ENCODE measurements at regions not wholly inside any gene's neighbourhood (a gene's known extent, or its start where the extent isn't known, plus 50 kb on each side); places are given as distances from the start of the nearest gene placed in this dataset.
A peak's percentile ranks its signal among the peaks of the same experiment; 100 is the strongest.

- Histone ChIP-seq H3K36me3 (ENCODE audit: insufficient read depth, low read length) (no peaks in the 10 kb centered on the region), H3K9me3 (replicated peaks; ENCODE audit: low read length) (no peaks in the 10 kb centered on the region), H3K27me3 (ENCODE audit: control insufficient read depth, insufficient read depth, low read length) (no peaks in the 10 kb centered on the region), H3K4me2 (ENCODE audit: low read length) (no peak overlapping the region), H3K4me1 (ENCODE audit: control insufficient read depth, insufficient read depth, low read length) (peaks cover 24% of the 10 kb centered on the region), H3K4me3 (ENCODE audit: low read length) (no peak overlapping the region), H3K9ac (ENCODE audit: low read depth, low read length) (no peak overlapping the region)
These were observed 104.4 kb upstream of the FLRT2 start for GRCh38 chr14:85425507-85425906.

GRCh38 chr14:85426068-85426935 is 103.6 kb upstream of the FLRT2 start:
- Histone ChIP-seq H3K4me2 (ENCODE audit: low read length) (no peak overlapping the region), H3K9ac (ENCODE audit: low read depth, low read length) (no peak overlapping the region), H3K4me1 (ENCODE audit: control insufficient read depth, insufficient read depth, low read length) (peaks cover 21% of the 10 kb centered on the region)

GRCh38 chr14:85428926-85429325 is 101.0 kb upstream of the FLRT2 start:
- peaks cover 16% of the 10 kb centered on the region for H3K4me1 ChIP-seq (ENCODE audit: control insufficient read depth, insufficient read depth, low read length)
- H3K4me2 ChIP-seq (ENCODE audit: low read length): no peak overlapping the region
- H3K9ac ChIP-seq (ENCODE audit: low read depth, low read length): no peak overlapping the region
- H3K27me3 ChIP-seq (ENCODE audit: control insufficient read depth, insufficient read depth, low read length): no peaks in the 10 kb centered on the region
- no peaks in the 10 kb centered on the region for H3K9me3 ChIP-seq (replicated peaks; ENCODE audit: low read length)
- no peaks in the 10 kb centered on the region for H3K36me3 ChIP-seq (ENCODE audit: insufficient read depth, low read length)
- no peak overlapping the region for H3K4me3 ChIP-seq (ENCODE audit: low read length)

More at GRCh38 chr14:85426068-85426935, 103.6 kb upstream of the FLRT2 start:
- no peaks in the 10 kb centered on the region for H3K27me3 ChIP-seq (ENCODE audit: control insufficient read depth, insufficient read depth, low read length)
- H3K36me3 ChIP-seq (ENCODE audit: insufficient read depth, low read length): no peaks in the 10 kb centered on the region
- no peak overlapping the region for H3K4me3 ChIP-seq (ENCODE audit: low read length)
- no peaks in the 10 kb centered on the region for H3K9me3 ChIP-seq (replicated peaks; ENCODE audit: low read length)

GRCh38 chr14:85437148-85437547 is 92.8 kb upstream of the FLRT2 start:
- no peak overlapping the region for H3K9ac ChIP-seq (ENCODE audit: low read depth, low read length)

GRCh38 chr14:85438001-85438400 is 91.9 kb upstream of the FLRT2 start:
- Histone ChIP-seq H3K4me2 (ENCODE audit: low read length) (no peak overlapping the region), H3K4me1 (ENCODE audit: control insufficient read depth, insufficient read depth, low read length) (peaks cover 29% of the 10 kb centered on the region), H3K36me3 (ENCODE audit: insufficient read depth, low read length) (no peaks in the 10 kb centered on the region), H3K27me3 (ENCODE audit: control insufficient read depth, insufficient read depth, low read length) (no peaks in the 10 kb centered on the region), H3K9ac (ENCODE audit: low read depth, low read length) (no peak overlapping the region), H3K4me3 (ENCODE audit: low read length) (no peak overlapping the region), H3K9me3 (replicated peaks; ENCODE audit: low read length) (no peaks in the 10 kb centered on the region)

More at GRCh38 chr14:85437148-85437547, 92.8 kb upstream of the FLRT2 start:
- Histone ChIP-seq H3K27me3 (ENCODE audit: control insufficient read depth, insufficient read depth, low read length) (no peaks in the 10 kb centered on the region), H3K4me3 (ENCODE audit: low read length) (no peak overlapping the region), H3K4me1 (ENCODE audit: control insufficient read depth, insufficient read depth, low read length) (peaks cover 26% of the 10 kb centered on the region), H3K9me3 (replicated peaks; ENCODE audit: low read length) (no peaks in the 10 kb centered on the region), H3K4me2 (ENCODE audit: low read length) (no peak overlapping the region), H3K36me3 (ENCODE audit: insufficient read depth, low read length) (no peaks in the 10 kb centered on the region)

GRCh38 chr14:85438481-85438942 is 91.4 kb upstream of the FLRT2 start:
- Histone ChIP-seq H3K27me3 (ENCODE audit: control insufficient read depth, insufficient read depth, low read length) (no peaks in the 10 kb centered on the region), H3K4me1 (ENCODE audit: control insufficient read depth, insufficient read depth, low read length) (peaks cover 31% of the 10 kb centered on the region)

GRCh38 chr14:85439696-85440328 is 90.1 kb upstream of the FLRT2 start:
- no peak overlapping the region for H3K4me3 ChIP-seq (ENCODE audit: low read length)
- H3K27me3 ChIP-seq (ENCODE audit: control insufficient read depth, insufficient read depth, low read length): no peaks in the 10 kb centered on the region
- H3K9ac ChIP-seq (ENCODE audit: low read depth, low read length): peak overlapping the region; percentile 30
- H3K36me3 ChIP-seq (ENCODE audit: insufficient read depth, low read length): no peaks in the 10 kb centered on the region
- H3K9me3 ChIP-seq (replicated peaks; ENCODE audit: low read length): no peaks in the 10 kb centered on the region
- H3K4me1 ChIP-seq (ENCODE audit: control insufficient read depth, insufficient read depth, low read length): peaks cover 31% of the 10 kb centered on the region
- H3K4me2 ChIP-seq (ENCODE audit: low read length): no peak overlapping the region

More at GRCh38 chr14:85438481-85438942, 91.4 kb upstream of the FLRT2 start:
- Histone ChIP-seq H3K9me3 (replicated peaks; ENCODE audit: low read length) (no peaks in the 10 kb centered on the region), H3K9ac (ENCODE audit: low read depth, low read length) (no peak overlapping the region), H3K4me3 (ENCODE audit: low read length) (no peak overlapping the region), H3K4me2 (ENCODE audit: low read length) (no peak overlapping the region), H3K36me3 (ENCODE audit: insufficient read depth, low read length) (no peaks in the 10 kb centered on the region)

- Histone ChIP-seq H3K36me3 (ENCODE audit: insufficient read depth, low read length) (no peaks in the 10 kb centered on the region), H3K4me2 (ENCODE audit: low read length) (no peak overlapping the region), H3K4me3 (ENCODE audit: low read length) (no peak overlapping the region), H3K27me3 (ENCODE audit: control insufficient read depth, insufficient read depth, low read length) (no peaks in the 10 kb centered on the region), H3K9ac (ENCODE audit: low read depth, low read length) (peak overlapping the region; percentile 3), H3K9me3 (replicated peaks; ENCODE audit: low read length) (no peaks in the 10 kb centered on the region), H3K4me1 (ENCODE audit: control insufficient read depth, insufficient read depth, low read length) (peaks cover 28% of the 10 kb centered on the region)
These were observed 87.9 kb upstream of the FLRT2 start for GRCh38 chr14:85441909-85442643.

GRCh38 chr14:85442996-85443395 is 86.9 kb upstream of the FLRT2 start:
- Histone ChIP-seq H3K4me1 (ENCODE audit: control insufficient read depth, insufficient read depth, low read length) (peaks cover 21% of the 10 kb centered on the region), H3K9me3 (replicated peaks; ENCODE audit: low read length) (no peaks in the 10 kb centered on the region), H3K4me3 (ENCODE audit: low read length) (no peak overlapping the region), H3K9ac (ENCODE audit: low read depth, low read length) (no peak overlapping the region), H3K4me2 (ENCODE audit: low read length) (no peak overlapping the region), H3K36me3 (ENCODE audit: insufficient read depth, low read length) (no peaks in the 10 kb centered on the region), H3K27me3 (ENCODE audit: control insufficient read depth, insufficient read depth, low read length) (no peaks in the 10 kb centered on the region)

- Histone ChIP-seq H3K9ac (ENCODE audit: low read depth, low read length) (no peak overlapping the region), H3K4me1 (ENCODE audit: control insufficient read depth, insufficient read depth, low read length) (peaks cover 21% of the 10 kb centered on the region), H3K9me3 (replicated peaks; ENCODE audit: low read length) (no peaks in the 10 kb centered on the region), H3K36me3 (ENCODE audit: insufficient read depth, low read length) (no peaks in the 10 kb centered on the region), H3K4me3 (ENCODE audit: low read length) (no peak overlapping the region), H3K27me3 (ENCODE audit: control insufficient read depth, insufficient read depth, low read length) (no peaks in the 10 kb centered on the region), H3K4me2 (ENCODE audit: low read length) (no peak overlapping the region)
These were observed 85.3 kb upstream of the FLRT2 start for GRCh38 chr14:85444635-85445034.

- Histone ChIP-seq H3K9me3 (replicated peaks; ENCODE audit: low read length) (no peaks in the 10 kb centered on the region), H3K36me3 (ENCODE audit: insufficient read depth, low read length) (no peaks in the 10 kb centered on the region), H3K4me3 (ENCODE audit: low read length) (no peak overlapping the region), H3K27me3 (ENCODE audit: control insufficient read depth, insufficient read depth, low read length) (no peaks in the 10 kb centered on the region), H3K4me2 (ENCODE audit: low read length) (no peak overlapping the region), H3K4me1 (ENCODE audit: control insufficient read depth, insufficient read depth, low read length) (peaks cover 18% of the 10 kb centered on the region), H3K9ac (ENCODE audit: low read depth, low read length) (no peak overlapping the region)
These were observed 84.7 kb upstream of the FLRT2 start for GRCh38 chr14:85445151-85445795.
